RPMI8226 (cell line): ENCODE measurements at regions not wholly inside any gene's neighbourhood (a gene's known extent, or its start where the extent isn't known, plus 50 kb on each side); places are given as distances from the start of the nearest gene placed in this dataset.

Source experiments
- DNase-seq: peaks from one replicate; pipeline ENCODE4 v3.0.0-alpha.2; 2015

DNA sequence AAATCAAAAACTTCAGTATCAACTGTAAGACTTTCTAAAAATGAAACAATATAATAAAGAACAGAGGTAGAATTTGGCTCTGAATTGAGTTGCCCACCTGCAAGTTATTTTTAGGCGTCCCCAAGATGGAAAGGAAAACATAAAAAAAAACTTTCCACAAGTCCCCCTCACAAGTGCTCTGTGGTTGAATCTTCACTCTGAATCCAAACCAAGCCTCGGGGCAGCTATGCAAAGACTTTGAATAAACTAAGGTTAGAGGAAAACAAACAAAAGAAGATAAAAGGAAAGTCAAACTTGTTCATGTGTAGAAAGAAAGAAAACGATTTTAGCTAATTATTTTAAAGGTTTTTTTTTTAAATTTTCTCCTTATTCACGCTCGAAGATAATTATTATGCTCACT lies 372.4 kb upstream of the SLIT2 start:
- DNase-seq: no peak

DNA sequence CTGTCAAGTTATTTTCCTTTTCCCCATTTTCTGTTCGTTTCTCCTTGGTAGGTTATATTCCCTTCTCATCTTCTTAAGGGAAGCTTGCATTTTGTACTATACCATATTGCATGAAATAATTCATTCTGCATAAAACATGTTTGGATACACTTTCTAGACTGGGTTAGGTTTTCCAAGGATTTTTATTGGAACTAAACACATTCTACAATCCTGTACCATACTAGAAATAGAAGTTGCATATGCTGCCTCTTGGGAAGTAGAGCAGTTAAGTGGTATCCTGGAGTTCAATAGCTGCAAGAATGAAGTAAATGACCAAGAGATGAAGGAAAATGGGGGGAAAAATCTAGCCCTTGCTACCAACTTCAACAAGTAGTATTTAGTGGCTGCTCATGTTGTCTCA lies 393.7 kb upstream of the SLIT2 start:
- no peak for DNase-seq

DNA sequence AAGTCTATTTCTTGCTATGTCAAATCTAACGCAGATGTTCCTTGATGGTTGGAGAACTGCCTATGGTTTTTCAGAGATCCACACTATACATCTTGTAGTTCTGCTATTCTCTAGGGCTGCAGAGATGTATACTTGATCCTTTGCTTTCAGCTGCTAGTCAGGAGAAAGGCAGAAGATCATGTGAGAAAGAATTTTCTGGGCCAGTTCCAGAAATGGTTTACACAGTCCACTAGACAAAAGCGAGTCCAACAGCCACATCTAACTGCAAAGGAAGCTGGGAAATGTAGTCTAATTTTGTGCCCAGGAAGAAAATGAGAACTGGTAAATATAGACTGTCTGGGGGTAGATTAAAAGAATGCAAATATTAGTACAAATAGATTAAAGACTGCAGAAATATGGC lies 394.3 kb upstream of the SLIT2 start:
- no peak for DNase-seq

DNA sequence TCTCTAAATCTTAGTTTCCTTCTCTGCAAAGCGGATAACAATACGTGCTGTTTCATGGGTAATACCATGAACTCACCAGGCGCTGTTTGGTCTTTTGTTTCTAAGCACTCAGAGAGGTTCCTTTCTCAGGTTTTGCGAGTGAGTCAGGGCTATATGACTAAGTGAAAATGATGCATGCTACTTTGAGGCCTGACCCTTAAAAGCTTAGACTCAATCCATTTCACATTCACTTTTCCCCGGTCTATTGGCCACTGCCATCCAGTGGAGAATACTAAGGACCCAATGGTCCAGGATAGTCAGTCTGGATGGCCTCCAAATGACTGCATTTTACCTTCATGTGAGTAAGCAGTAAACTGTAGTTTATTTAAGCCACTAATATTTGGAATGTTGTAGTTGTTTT lies 400.8 kb upstream of the SLIT2 start:
- no peak for DNase-seq

DNA sequence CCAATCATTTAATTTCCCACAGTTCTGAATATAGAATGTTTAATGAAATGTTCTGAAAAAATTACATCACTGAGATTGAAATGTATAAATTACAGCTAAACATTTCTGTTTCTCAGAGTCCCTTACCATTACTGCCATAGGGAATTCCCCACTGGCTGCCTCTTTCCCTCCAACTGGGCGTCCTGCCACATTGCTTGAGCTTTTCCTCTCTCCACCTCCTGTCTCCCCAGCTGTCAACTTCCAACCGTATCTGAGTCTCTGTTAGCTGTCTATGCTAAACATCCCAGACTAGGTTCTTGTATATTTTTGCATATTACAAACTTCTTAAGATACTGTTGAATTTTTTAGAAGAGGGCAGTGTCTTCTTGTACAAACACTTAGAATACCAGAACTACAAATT lies 407.3 kb upstream of the SLIT2 start:
- DNase-seq: no peak

DNA sequence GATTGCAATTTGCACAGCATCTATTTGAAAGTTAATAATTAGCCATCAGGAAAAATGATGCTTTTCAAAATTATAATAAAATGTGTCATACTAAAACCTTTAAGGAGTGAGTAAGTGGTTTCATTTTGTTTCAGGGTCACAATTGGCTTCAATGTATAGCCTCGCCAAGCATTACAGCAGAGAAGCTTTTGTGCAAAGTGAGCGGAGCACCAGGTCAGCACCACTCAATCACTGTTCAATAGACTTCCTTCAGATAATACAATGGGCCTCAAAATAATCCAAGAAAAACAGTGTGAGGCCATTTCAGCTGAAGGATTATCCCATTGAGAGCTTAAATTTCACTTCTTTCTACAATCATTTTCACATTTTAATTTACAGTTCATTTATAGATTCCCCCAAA lies 409.2 kb upstream of the SLIT2 start:
- DNase-seq: no peak

DNA sequence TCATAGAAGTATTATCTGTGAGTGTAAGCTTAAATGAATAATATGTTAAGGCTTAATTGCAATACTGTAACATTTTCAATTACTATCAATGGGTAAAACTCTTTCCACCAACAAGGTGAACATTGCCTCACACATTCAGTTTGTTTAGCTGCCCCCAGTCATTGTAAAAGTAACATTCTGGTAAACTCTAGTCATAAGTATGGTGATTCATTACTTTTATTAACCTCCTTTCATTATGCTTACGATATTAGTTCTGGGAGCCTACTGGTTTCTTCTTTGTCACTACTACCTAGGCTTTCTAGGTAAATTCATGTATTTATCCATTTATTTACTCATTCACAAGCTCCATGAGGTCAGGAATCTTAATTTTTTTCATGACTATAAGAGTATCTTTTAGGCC lies 412.8 kb upstream of the SLIT2 start:
- no peak for DNase-seq

DNA sequence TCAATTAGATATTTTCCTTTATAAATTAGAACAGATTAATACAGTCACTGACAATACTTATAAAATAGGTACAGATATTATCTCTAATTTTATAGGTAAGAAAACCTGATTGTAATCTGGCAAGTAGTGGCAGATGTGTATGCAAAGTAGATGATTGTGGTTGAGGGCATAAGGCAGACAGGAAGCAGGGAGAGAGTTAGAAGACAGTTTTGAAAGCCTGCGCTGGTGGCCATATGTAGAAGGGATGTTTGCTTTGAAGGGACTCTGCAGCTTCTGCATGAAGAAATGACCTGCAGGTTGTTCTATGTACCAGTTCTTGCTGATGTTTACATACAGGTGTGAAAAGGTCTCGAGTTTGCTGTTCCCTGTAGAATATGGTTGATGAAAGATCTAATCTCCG lies 416.3 kb upstream of the SLIT2 start:
- DNase-seq: no peak

DNA sequence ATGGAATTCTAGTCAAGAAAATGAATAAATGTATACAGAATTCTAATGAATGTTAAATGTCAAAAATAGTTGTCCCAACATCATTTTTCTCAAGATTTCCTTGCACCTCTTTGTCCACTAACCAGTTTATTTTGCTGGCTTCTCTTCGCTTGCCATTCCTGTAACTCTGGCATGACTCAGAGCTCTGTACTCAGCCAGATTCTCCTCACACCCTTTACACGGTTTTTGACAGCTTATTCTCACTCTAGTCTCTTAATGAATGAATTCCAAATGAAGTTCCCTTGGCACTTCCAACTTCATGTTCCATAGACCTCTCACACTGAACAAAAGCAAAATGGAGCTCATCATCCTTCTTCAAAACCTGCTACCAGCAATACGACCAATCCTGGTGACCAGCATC lies 419.3 kb upstream of the SLIT2 start:
- DNase-seq: no peak

DNA sequence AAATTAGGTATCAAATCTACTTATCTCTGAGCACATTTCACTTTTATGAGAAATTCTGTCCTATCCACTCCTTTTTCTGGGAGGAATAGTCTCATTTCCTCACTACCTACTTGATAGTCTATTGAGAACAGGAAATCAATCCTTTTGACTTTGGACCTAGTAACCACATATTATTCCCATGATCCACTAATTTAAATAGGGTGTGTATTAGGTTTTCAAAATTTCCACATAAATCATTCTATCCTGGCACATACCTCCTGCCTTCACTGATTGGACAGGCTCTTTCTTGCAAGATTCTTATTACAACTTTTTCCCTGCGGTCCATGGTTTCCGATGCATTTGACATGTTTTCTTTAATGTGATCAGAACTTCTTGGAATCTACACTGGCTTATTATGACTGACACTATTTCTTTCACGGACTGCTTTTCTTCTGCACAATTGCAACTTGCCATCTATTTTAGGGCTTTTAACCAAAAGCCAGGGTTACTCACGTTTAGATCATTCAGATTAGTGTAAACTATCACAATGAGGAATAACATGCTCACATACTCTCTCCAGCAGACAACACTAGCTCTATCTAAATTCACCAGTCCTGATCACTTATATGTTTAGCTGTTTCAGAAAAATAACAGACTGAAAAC lies 419.9 kb upstream of the SLIT2 start:
- DNase-seq: no peak

DNA sequence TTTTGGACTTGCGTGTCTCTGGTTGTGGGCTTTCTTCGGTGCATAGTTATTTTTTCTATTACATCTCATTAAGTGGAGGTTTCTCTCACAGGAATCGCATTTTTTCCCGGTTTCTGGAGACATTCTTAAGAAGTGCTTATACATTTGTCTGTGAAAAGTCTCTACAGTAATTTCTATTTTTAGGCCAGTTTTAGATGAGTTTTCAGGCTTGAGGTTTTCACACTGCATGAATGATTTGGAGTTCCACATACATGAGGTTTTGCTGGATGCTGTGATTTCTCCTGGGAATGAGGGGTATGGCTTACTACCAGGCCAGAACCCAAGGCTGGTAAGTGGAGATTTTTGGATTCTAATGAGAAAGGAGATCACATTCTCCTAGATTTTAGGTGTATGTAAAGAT lies 422.6 kb upstream of the SLIT2 start:
- no peak for DNase-seq

DNA sequence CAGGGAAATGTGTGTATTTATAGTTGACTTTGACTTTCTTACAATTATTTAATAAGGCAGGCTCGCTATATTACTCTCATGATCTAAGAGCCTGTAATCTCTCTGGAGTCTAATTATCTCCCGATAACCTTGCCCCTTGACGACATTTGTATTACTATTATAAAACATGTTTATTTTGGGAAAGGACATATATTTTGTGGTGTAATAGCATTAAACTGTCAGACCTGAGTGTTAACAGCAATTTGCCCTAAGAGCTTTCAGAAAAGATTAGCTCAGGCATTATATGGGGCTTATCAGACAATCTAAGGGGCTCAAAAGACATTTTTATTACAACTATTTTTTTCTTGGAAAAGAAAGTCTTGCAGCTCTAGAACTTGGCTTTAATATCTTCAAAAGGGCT lies 427.9 kb upstream of the SLIT2 start:
- DNase-seq: no peak

DNA sequence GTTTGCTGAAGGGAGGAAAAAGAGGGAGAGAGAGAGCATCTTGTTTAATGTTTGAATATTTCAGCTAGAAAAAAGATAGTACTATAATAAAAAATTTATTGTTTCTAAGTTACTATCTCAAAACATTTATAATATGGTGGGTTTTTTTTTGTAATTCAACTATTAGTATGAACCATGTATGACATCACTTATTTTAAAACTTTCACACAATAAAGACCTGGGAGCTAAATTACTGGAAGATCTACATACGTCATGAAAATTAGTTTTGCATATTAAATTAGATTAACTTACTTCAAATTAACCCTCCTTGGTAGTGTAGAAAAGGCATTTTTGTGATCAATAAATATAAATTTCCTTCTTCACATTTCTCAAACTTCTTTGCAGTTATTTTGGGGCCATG lies 432.0 kb upstream of the SLIT2 start:
- DNase-seq: no peak

DNA sequence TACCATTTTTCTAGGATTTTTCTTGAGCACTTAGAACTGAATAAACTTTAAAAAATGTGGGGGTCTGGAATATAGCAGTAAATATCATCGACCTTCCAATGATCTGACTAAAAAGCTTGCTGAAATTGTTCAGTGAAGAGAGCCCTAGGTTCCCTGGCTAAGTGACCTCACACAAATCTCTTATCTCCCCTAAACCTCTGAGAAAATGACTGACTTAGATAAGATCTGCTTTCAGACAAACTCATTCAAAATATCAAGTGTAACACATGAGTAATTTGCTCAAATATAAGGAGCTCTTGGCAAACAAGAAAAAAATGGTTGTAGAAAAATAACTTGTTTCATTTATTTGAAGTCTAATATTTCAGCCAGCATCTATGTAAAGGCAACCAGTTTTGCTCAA lies 441.7 kb upstream of the SLIT2 start:
- no peak for DNase-seq

DNA sequence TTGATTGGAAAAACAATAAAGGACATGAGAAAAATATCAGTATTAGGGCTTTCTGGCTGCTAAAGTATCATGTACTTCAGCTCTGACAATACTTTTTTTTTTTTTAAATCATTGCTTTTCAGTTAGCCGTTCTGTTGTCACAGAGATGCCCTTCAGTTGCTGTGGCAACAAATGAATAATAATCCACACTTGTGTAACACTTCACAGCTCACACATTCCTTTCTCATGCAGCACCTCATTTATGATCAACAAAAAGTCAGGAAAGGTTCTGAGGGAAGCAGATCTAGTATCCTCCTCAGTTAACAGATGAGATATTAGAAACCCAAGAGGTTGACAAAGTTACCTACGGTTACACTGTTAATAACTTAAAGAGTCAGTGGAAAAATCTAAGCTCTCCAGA lies 444.2 kb upstream of the SLIT2 start:
- no peak for DNase-seq

DNA sequence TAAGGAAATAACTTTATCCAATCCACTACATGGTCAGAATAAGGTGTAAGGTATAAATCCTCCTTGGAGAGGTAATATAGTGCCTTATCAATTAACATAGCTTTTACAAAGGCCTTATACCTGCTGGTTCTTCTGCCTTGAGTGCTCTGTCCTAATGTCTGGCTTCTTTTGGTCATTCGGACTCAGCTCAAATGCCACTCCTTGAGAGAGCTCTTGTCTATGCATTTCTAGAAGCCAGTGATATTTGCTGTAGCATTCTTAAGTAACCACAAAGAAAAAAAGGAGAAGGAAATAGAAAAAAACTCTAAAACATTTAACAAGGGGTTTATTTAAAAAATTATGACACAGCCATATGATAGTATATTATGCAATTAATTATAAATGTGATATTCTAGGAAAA lies 444.8 kb upstream of the SLIT2 start:
- no peak for DNase-seq

DNA sequence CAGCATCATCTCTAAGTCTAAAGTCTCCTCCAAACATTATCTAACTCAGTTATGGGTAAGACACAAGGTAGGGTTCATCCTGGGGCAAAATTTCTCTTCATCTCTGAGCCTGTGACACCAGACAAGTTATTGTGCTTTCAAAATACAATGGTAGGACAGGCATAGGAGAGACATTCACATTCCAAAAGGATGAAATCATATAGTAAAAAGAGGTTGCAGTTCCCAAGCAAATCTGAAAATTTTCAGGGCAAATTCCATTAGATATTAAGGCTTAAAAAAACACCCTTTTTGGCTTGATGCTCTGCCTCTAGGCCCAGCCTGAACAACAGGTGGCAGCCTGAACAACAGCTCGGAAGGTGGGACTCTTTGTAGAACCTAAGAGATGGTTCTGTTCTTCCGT lies 448.3 kb upstream of the SLIT2 start:
- DNase-seq: no peak

DNA sequence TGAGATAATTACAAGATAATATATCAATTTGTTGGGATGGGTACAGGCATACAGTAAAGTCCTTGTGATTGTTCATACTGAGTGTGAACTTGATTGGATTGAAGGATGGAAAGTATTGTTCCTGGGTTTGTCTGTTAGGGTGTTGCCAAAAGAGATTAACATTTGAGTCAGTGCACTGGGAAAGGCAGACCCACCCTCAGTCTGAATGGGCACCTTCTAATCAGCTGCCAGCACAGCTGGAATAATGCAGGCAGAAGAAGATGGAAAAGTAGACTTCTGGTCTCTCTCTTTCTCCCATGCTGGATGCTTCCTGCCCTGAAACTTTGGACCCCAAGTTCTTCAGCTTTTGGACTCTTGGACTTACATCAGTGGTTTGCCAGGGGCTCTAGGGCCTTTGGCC lies 457.9 kb upstream of the SLIT2 start:
- no peak for DNase-seq

DNA sequence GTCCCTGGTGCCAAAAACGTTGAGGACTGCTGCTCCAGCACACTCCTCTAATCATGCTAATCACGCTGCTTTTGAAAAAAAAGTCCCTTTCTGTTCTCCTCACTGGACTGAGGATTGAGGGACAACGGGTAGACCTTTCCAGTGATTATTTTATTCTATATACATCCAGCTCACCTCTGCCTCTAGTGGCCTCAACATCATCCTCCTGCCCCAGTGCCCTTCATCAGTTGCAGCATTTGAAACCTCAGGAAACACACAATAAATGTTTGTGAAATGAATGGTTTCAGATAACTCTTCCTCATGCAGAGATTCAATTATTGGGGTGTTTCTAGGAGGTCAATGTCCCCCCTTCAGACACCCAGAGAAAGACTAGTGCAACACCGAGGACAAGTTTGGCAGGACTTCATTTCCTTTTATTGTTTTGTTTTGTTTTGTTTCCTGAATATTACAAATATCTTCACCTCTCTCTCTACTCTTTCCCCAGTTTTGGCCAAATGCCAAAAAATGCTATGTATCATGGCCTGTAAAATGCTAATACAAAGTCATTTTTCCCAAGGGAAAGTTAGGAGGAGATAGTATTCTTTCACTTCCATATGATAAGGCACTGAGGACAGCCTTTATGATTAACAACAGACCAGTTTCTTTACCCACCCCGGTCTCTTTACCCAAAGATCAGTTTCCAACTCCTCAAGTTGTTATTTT lies 460.1 kb upstream of the SLIT2 start:
- no peak for DNase-seq

DNA sequence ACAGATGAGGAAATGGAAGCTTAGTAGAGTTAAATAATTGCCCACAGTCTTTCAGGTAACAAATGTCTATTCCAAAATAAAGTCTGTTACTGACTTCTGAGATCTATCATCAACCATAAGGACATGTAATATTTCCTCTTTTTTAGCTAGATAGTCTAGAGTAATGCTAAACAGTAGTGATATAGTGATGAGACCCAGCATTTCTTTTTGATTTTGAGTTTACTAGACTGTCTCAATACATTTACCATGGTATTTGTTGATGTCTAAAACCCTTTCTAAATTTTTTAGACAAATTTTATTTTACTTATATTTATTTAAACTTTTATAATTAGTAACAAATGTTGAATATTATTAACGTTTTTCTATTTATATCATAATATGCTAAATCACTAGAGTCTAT lies 465.1 kb upstream of the SLIT2 start:
- no peak for DNase-seq

DNA sequence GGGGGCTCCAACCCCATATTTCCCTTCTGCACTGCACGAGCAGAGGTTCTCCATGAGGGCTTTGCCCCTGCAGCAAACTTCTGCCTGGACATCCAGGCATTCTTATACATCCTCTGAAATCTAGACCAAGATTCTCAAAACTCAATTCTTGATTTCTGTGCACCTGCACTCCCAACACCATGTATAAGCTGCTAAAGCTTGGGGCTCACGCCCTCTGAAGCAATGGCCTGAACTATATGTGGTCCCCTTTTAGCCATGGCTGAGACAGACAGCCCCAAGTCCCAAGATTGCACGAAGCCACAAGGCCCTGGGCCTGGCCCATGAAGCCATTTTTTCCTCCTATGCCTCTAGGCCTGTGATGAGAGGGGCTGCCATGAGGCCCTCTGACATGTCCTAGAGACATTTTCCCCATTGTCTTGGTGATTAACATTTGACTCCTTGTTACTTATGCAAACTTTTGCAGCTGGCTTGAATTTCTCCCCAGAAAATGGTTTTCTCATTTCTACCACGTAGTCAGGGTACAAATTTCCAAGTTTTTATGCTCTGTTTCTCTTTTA lies 468.0 kb upstream of the SLIT2 start:
- DNase-seq: no peak

DNA sequence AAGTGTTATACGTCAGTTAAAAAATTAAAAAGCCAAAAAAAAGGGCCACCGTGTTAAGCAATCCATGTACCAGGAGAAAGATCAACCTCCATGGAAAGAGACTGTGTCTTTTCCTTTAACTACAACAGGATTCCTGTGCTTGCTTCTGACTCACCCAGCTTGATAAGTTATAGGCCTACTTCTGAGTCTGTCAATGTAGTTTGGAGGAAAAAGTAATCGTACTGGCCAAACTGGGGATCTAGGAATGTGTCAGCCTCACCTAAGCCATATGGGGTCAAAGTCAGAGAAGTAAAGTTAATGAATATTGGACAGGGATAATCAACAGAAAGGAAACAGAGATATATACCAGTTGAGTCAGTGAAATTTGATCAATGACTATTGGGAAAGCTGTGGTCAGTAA lies 470.8 kb upstream of the SLIT2 start:
- no peak for DNase-seq

DNA sequence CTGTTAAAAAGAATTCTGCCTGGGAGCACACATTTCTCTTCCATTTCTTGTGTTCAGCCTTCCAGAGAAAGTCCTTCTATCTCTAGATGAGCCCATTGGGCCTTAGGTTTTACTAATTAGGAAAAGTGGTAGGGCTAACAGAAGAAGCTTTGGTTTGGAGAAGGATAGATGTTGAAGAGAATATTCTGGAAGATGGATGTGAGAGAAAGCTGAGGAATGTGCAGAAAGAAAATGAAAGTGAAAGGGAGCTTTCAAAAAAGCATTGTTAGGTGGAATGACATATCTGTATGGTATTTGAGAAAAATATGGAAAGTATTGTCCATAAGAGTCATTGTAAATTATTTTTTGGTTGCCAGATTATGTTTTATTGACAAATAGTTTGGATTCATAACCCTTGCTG lies 474.8 kb upstream of the SLIT2 start:
- DNase-seq: no peak

DNA sequence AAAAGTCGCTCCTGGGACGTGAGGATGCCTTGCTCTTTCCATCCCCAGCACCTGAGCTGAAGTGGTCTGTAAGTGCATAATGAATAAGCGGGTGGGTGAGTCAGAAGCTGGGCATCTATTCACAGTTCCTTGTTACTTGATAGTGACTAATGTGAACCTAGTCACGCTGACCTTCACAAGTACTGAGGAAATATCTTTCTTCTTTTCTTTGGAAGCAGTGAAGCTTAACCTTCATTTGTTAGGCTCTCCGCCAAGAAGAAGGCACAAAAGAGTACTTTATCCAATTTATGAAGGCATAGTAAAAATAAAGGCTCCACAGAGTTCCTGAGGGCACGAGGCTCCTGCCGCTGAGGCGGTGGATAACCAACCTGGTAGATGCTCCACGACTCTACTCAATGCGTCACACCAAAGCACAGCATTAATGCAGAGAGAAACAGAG lies 475.7 kb upstream of the SLIT2 start:
- DNase-seq: no peak

DNA sequence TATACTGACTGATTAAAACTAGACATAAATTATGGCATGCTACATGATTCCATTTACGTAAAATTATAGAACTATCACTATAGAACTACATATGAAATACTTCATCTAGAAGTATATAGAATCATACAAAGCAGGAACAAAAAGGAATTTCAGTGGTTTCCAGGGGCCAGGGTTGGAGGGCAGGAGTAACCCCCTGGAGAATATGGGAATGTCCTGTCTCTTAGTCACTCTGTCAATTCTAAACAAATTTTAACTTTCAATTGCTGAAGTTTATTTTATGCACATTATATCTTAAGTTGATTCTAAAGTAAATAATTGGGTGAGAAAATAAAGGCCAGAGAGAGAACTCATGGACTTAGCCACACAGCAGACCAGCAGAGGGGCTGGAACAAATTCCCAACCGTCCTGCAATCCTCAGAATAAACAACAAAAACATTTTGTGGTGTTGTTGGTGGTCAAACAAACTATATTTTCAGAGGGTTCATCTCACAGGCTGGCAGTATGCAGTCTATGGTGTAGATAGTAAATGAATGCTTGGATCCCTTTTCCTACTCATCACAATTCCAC lies 476.9 kb upstream of the SLIT2 start:
- no peak for DNase-seq
